ENCODE measurements at regions not wholly inside any gene's neighbourhood (a gene's known extent, or its start where the extent isn't known, plus 50 kb on each side); places are given as distances from the start of the nearest gene placed in this dataset.

DNA sequence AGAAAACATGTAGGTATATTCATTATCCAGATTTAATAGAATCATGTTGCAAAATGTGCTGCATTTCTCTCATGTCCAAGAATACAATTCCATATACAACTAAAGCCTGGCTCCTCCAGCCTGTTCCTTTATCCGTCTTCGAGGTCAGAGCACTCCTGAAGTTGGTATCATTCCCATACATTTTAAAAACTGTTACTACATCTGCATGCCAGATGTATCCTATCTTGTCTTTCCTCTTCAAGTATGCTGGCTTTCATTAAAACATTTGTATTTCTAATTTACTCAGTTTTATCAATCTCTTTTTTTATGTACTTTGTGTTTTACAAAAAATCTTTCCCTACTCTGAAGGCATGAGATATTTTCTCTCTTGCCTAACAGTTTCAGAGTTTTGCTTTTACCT lies 536.6 kb upstream of the USP24 start:
- POLR2A ChIA-PET: no interaction called here
- Mint-ChIP-seq H3K4me1 (ENCODE audit: insufficient read depth, unreplicated experiment) (peaks cover 4% of the 10 kb centered on the region), H3K27me3 (ENCODE audit: insufficient read depth, unreplicated experiment) (no peaks in the 10 kb centered on the region), H3K36me3 (ENCODE audit: insufficient read depth, unreplicated experiment) (no peaks in the 10 kb centered on the region), H3K9me3 (ENCODE audit: unreplicated experiment) (no peaks in the 10 kb centered on the region), H3K27ac (ENCODE audit: low read depth, unreplicated experiment) (no peak overlapping the region), H3K4me3 (ENCODE audit: unreplicated experiment) (no peak overlapping the region)
- DNase-seq (ENCODE audit: unreplicated experiment): no peak
- no peak for TF ChIP-seq CTCF (IDR thresholded peaks at IDR 0.05; ENCODE audit: unreplicated experiment)
- intact Hi-C loops (cut with micrococcal nuclease): no loop called here
- CTCF ChIA-PET: no interaction called here
- BruUV-seq (replicated peaks): no TSS peak

- TF ChIP-seq CTCF (IDR thresholded peaks at IDR 0.05; ENCODE audit: unreplicated experiment): no peak
- Mint-ChIP-seq H3K4me1 (ENCODE audit: insufficient read depth, unreplicated experiment) (peaks cover 4% of the 10 kb centered on the region), H3K27me3 (ENCODE audit: insufficient read depth, unreplicated experiment) (no peaks in the 10 kb centered on the region), H3K9me3 (ENCODE audit: unreplicated experiment) (peaks cover 5% of the 10 kb centered on the region), H3K27ac (ENCODE audit: low read depth, unreplicated experiment) (no peak overlapping the region), H3K4me3 (ENCODE audit: unreplicated experiment) (no peak overlapping the region), H3K36me3 (ENCODE audit: insufficient read depth, unreplicated experiment) (no peaks in the 10 kb centered on the region)
- no TSS peak for BruUV-seq (replicated peaks)
- ChIA-PET POLR2A (no interaction called here), CTCF (no interaction called here)
- DNase-seq (ENCODE audit: unreplicated experiment): no peak
- intact Hi-C loops (cut with micrococcal nuclease): no loop called here
Observed at GRCh38 chr1:55750628-55750995, 535.4 kb upstream of the USP24 start.

DNA sequence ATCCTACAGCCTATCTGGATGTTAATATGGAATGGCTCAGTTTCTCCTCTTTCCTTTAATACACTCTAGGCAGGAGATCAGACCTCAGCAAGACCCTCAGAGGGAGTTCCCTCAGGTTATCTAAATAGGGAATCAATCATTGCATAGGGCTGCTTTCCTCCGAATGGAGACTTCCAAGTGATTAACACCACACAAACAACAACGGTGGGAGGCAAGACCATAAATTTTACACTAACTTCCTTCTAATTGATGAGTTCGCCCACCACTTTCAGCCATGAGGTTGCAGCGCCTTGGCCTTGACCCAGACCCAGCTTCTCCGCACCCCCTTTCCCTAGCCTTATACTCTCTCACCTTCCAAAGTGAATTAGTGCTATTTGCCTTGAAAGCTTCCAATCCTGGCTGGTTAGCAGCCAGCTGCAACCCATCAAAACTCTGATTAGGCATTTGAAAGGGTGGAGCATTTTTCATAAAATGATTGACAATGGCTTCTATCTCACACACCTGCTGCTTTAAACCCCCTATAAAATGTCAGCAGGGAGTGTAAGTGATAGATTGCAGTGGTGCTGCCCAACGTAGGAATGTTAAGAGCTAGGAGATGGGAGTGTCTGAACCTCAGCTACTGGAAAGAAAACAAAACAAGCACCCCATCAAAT lies 534.9 kb upstream of the USP24 start:
- no peak for DNase-seq (ENCODE audit: unreplicated experiment)
- no peak for TF ChIP-seq CTCF (IDR thresholded peaks at IDR 0.05; ENCODE audit: unreplicated experiment)
- no TSS peak for BruUV-seq (replicated peaks)
- Mint-ChIP-seq H3K4me3 (ENCODE audit: unreplicated experiment) (no peak overlapping the region), H3K36me3 (ENCODE audit: insufficient read depth, unreplicated experiment) (no peaks in the 10 kb centered on the region), H3K27ac (ENCODE audit: low read depth, unreplicated experiment) (no peak overlapping the region), H3K4me1 (ENCODE audit: insufficient read depth, unreplicated experiment) (peaks cover 4% of the 10 kb centered on the region), H3K9me3 (ENCODE audit: unreplicated experiment) (peaks cover 5% of the 10 kb centered on the region), H3K27me3 (ENCODE audit: insufficient read depth, unreplicated experiment) (no peaks in the 10 kb centered on the region)
- ChIA-PET POLR2A (interaction anchor here (0.6 kb wide), 2 partner anchors 132 to 306 kb away, joined by 3 read pairs; no protein-coding TSS in a partner anchor), CTCF (no interaction called here)
- intact Hi-C loops (cut with micrococcal nuclease): no loop called here

DNA sequence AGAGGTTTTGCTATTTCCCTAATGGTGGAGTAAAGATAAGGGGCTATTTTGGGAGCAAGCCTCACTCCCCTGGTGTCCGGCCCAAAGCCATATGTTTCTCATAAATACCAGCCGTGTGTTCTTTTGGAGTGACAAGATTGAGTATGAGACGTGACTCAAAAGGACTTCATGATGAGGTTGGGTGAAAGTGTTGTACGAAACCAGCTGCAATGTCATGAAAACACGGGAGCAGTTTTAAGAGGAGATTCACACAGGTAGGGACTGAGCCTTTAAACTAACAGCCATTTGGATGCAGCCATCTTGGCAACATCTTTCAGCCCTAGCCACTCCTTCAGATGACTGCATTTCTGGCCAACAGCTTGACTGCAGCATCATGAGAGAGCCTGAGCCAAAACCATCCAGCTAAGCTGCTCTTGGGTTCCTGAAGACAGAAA lies 532.3 kb upstream of the USP24 start:
- H3K27ac Mint-ChIP-seq (ENCODE audit: low read depth, unreplicated experiment): no peak overlapping the region
- ChIA-PET CTCF (interaction anchor here (0.6 to 1.2 kb wide), 4 partner anchors 360 to 1804 kb away, joined by 3 read pairs; no protein-coding TSS in a partner anchor), POLR2A (interaction anchor here (1.3 kb wide), 1 partner anchor 20 kb away, joined by 3 read pairs; no protein-coding TSS in a partner anchor)
- TF ChIP-seq CTCF (IDR thresholded peaks at IDR 0.05; ENCODE audit: unreplicated experiment): no peak
- H3K9me3 Mint-ChIP-seq (ENCODE audit: unreplicated experiment): peaks cover 5% of the 10 kb centered on the region
- no TSS peak for BruUV-seq (replicated peaks)
- DNase-seq (ENCODE audit: unreplicated experiment): no peak
- no peaks in the 10 kb centered on the region for H3K36me3 Mint-ChIP-seq (ENCODE audit: insufficient read depth, unreplicated experiment)
- no peak overlapping the region for H3K4me3 Mint-ChIP-seq (ENCODE audit: unreplicated experiment)
- intact Hi-C loops (cut with micrococcal nuclease): no loop called here
- H3K27me3 Mint-ChIP-seq (ENCODE audit: insufficient read depth, unreplicated experiment): no peaks in the 10 kb centered on the region
- H3K4me1 Mint-ChIP-seq (ENCODE audit: insufficient read depth, unreplicated experiment): peaks cover 4% of the 10 kb centered on the region

Measured in MCF 10A (cell line).